Lower lobe of right lung (tissue), 2 donors: ENCODE measurements at regions not wholly inside any gene's neighbourhood (a gene's known extent, or its start where the extent isn't known, plus 50 kb on each side); places are given as distances from the start of the nearest gene placed in this dataset.

Experiments used
- ATAC-seq, 2 donors: fragments of 200-7000 bp; cut with Tn5 transposase; one replicate each; pipeline ENCODE4 v1.9.1; 2020 to 2022; ENCODE audit warnings: mild to moderate bottlenecking in 2 of 2, moderate library complexity in 2 of 2
- DNase-seq: peaks from one replicate; pipeline ENCODE4 v3.0.0-alpha.2; 2020
- H3K27ac ChIP-seq: fragments of 200-600 bp; one replicate; pipeline ENCODE4 v1.8.0; 2022
- H3K27me3 ChIP-seq: fragments of 200-600 bp; one replicate; pipeline ENCODE4 v1.8.0; 2022; ENCODE audit warnings: low read depth
- H3K36me3 ChIP-seq: fragments of 200-600 bp; one replicate; pipeline ENCODE4 v1.8.0; 2022; ENCODE audit warnings: mild to moderate bottlenecking
- H3K4me1 ChIP-seq: fragments of 200-600 bp; one replicate; pipeline ENCODE4 v1.8.0; 2022
- H3K4me3 ChIP-seq: fragments of 200-600 bp; one replicate; pipeline ENCODE4 v1.8.0; 2022; ENCODE audit warnings: mild to moderate bottlenecking
- H3K9me3 ChIP-seq: fragments of 200-600 bp; one replicate; pipeline ENCODE4 v1.8.0; 2022
- intact Hi-C: fragments of 100-400 bp; cut with DNase I; formaldehyde crosslinking; loops from one replicate; pipeline ENCODE4 v1.11.0; 2022
- TF ChIP-seq, protein P1 (sequence below): fragments of 200-600 bp; IDR thresholded peaks from one replicate; pipeline ENCODE4 v1.8.0; 2022; ENCODE audit warnings: antibody characterized with exemption, mild to moderate bottlenecking
- donor health status: DM: no; HTN: yes; CAD: no; lungs with severe emphysema.

DNA sequence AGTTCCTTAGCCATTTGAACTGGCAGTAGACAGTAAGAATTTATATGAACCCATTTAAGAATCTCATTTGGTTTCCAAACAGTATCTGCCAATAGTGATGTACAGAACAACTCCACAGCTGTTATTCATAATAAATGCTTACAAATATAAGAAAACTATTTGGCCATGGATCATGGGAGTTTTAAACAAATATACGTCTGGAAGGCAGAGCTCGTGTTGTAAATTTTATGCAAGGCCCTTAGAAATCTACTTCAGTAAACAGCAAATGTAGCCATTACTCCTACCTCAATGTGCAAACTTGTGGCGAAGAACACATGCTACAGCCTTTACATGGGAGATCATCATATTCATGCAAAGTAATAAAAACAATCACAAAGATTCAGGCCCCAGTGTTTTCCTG, 65.3 kb upstream of the NANOGP8 start:
- H3K27me3 ChIP-seq, result no peaks in the 10 kb centered on the region
- intact Hi-C loops, result no loop called here
- no peak for ATAC-seq
- TF ChIP-seq, protein P1, sequence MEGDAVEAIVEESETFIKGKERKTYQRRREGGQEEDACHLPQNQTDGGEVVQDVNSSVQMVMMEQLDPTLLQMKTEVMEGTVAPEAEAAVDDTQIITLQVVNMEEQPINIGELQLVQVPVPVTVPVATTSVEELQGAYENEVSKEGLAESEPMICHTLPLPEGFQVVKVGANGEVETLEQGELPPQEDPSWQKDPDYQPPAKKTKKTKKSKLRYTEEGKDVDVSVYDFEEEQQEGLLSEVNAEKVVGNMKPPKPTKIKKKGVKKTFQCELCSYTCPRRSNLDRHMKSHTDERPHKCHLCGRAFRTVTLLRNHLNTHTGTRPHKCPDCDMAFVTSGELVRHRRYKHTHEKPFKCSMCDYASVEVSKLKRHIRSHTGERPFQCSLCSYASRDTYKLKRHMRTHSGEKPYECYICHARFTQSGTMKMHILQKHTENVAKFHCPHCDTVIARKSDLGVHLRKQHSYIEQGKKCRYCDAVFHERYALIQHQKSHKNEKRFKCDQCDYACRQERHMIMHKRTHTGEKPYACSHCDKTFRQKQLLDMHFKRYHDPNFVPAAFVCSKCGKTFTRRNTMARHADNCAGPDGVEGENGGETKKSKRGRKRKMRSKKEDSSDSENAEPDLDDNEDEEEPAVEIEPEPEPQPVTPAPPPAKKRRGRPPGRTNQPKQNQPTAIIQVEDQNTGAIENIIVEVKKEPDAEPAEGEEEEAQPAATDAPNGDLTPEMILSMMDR, result no peak
- no peak overlapping the region for H3K27ac ChIP-seq
- no peaks in the 10 kb centered on the region for H3K9me3 ChIP-seq
- no peaks in the 10 kb centered on the region for H3K36me3 ChIP-seq
- no peak for DNase-seq
- H3K4me3 ChIP-seq, result no peak overlapping the region
- H3K4me1 ChIP-seq, result no peaks in the 10 kb centered on the region

- DNase-seq, result no peak
- ATAC-seq, result no peak
- TF ChIP-seq, protein P1, result no peak
Observed at GRCh38 chr15:35145336-35145735, 60.2 kb upstream of the NANOGP8 start.

GRCh38 chr15:35142578-35142977, 57.5 kb upstream of the NANOGP8 start:
- H3K4me3 ChIP-seq, result no peak overlapping the region
- intact Hi-C loops, result no loop called here
- H3K27ac ChIP-seq, result no peak overlapping the region
- ATAC-seq (no peak), DNase-seq (no peak)
- H3K9me3 ChIP-seq, result no peaks in the 10 kb centered on the region
- H3K4me1 ChIP-seq, result no peaks in the 10 kb centered on the region
- TF ChIP-seq, protein P1, result no peak
- H3K36me3 ChIP-seq, result no peaks in the 10 kb centered on the region
- no peaks in the 10 kb centered on the region for H3K27me3 ChIP-seq

More at GRCh38 chr15:35145336-35145735, 60.2 kb upstream of the NANOGP8 start:
- H3K4me3 ChIP-seq, result no peak overlapping the region
- no peaks in the 10 kb centered on the region for H3K9me3 ChIP-seq
- no peaks in the 10 kb centered on the region for H3K36me3 ChIP-seq
- intact Hi-C loops, result no loop called here
- H3K27ac ChIP-seq, result no peak overlapping the region
- no peaks in the 10 kb centered on the region for H3K27me3 ChIP-seq
- no peaks in the 10 kb centered on the region for H3K4me1 ChIP-seq

- Histone ChIP-seq H3K9me3 (no peaks in the 10 kb centered on the region), H3K27me3 (no peaks in the 10 kb centered on the region), H3K4me3 (no peak overlapping the region), H3K27ac (no peak overlapping the region), H3K4me1 (no peaks in the 10 kb centered on the region), H3K36me3 (no peaks in the 10 kb centered on the region)
- TF ChIP-seq, protein P1, result no peak
- intact Hi-C loops, result no loop called here
- ATAC-seq (peak; percentile 27 to 43), DNase-seq (no peak)
Observed at GRCh38 chr15:35141743-35142471, 56.8 kb upstream of the NANOGP8 start.

DNA sequence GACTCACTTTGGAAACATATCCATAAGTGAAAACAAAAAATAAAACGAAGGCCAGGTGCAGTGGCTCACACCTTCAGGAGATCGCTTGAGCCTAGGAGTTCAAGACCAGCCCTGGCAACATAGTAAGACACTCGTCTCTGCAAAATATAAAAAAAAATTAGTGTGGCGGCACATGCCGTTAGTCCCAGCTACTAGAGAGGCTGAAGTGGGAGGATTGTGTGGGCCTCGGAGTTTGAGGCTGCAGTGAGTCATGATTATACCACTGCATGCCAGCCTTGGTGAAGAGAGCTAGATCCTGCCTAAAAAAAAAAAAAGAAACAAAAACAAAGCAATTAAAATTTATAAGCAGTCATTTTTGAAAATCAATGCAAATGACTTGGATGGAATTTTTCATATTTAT, 54.7 kb upstream of the NANOGP8 start:
- TF ChIP-seq, protein P1, result no peak

More for the DNA sequence above, 54.7 kb upstream of the NANOGP8 start:
- H3K36me3 ChIP-seq, result no peaks in the 10 kb centered on the region
- ATAC-seq, result no peak
- no peaks in the 10 kb centered on the region for H3K9me3 ChIP-seq
- no peaks in the 10 kb centered on the region for H3K27me3 ChIP-seq
- no peak for DNase-seq
- intact Hi-C loops, result no loop called here
- no peaks in the 10 kb centered on the region for H3K4me1 ChIP-seq
- no peak overlapping the region for H3K4me3 ChIP-seq
- H3K27ac ChIP-seq, result no peak overlapping the region
